ENCODE measurements at regions not wholly inside any gene's neighbourhood (a gene's known extent, or its start where the extent isn't known, plus 50 kb on each side); places are given as distances from the start of the nearest gene placed in this dataset.

GRCh38 chr16:64211331-64211730, 910.5 kb downstream of the CDH11 start:
- DNase-seq, result no peak

GRCh38 chr16:64206862-64207261, 915.0 kb downstream of the CDH11 start:
- no peak for DNase-seq

- DNase-seq, result no peak
These were observed 918.7 kb downstream of the CDH11 start for GRCh38 chr16:64203126-64203525.

- no peak for DNase-seq
These were observed 919.3 kb downstream of the CDH11 start for GRCh38 chr16:64202571-64202970.

- DNase-seq, result no peak
These were observed 925.4 kb downstream of the CDH11 start for GRCh38 chr16:64196444-64196843.

- DNase-seq, result no peak
These were observed 935.9 kb downstream of the CDH11 start for GRCh38 chr16:64185954-64186353.

- no peak for DNase-seq
These were observed 937.7 kb downstream of the CDH11 start for GRCh38 chr16:64184156-64184555.

- no peak for DNase-seq
These were observed 938.9 kb downstream of the CDH11 start for GRCh38 chr16:64182985-64183384.

GRCh38 chr16:64181271-64181925, 940.5 kb downstream of the CDH11 start:
- no peak for DNase-seq

GRCh38 chr16:64180136-64180900, 941.5 kb downstream of the CDH11 start:
- DNase-seq, result no peak

- DNase-seq, result no peak
These were observed 947.5 kb downstream of the CDH11 start for GRCh38 chr16:64174327-64174726.

- DNase-seq, result no peak
These were observed 949.2 kb downstream of the CDH11 start for GRCh38 chr16:64172652-64173051.

GRCh38 chr16:64172226-64172625, 949.6 kb downstream of the CDH11 start:
- no peak for DNase-seq

GRCh38 chr16:64171632-64172031, 950.2 kb downstream of the CDH11 start:
- DNase-seq, result no peak

- no peak for DNase-seq
These were observed 953.5 kb downstream of the CDH11 start for GRCh38 chr16:64168371-64168770.

- no peak for DNase-seq
These were observed 953.9 kb downstream of the CDH11 start for GRCh38 chr16:64167936-64168335.

GRCh38 chr16:64165368-64165767, 956.5 kb downstream of the CDH11 start:
- no peak for DNase-seq

GRCh38 chr16:64162613-64163375, 959.1 kb downstream of the CDH11 start:
- DNase-seq, result no peak

- DNase-seq, result no peak
These were observed 961.9 kb downstream of the CDH11 start for GRCh38 chr16:64159976-64160375.

- DNase-seq, result no peak
These were observed 962.8 kb downstream of the CDH11 start for GRCh38 chr16:64158941-64159588.

- DNase-seq, result no peak
These were observed 968.1 kb downstream of the CDH11 start for GRCh38 chr16:64153718-64154117.

- DNase-seq, result no peak
These were observed 969.7 kb downstream of the CDH11 start for GRCh38 chr16:64151990-64152767.
